T-helper 17 cell (primary cell): ENCODE measurements at regions not wholly inside any gene's neighbourhood (a gene's known extent, or its start where the extent isn't known, plus 50 kb on each side); places are given as distances from the start of the nearest gene placed in this dataset.

Source experiments
- ATAC-seq: fragments of 150-1000 bp; cut with Tn5 transposase; 2 replicates; pipeline ENCODE4 v1.10.0; 2021; ENCODE audit warnings: mild to moderate bottlenecking, moderate library complexity
- DNase-seq, 3 donors: peaks; one replicate each; pipeline versions ENCODE4 v3.0.0 to v3.0.0-alpha.2; 2020 to 2021
- H3K9me3 ChIP-seq: one replicate; pipeline ENCODE4 v1.7.0; 2013; ENCODE audit warnings: low read length, mild to moderate bottlenecking; ENCODE audit not compliant: control insufficient read depth, poor library complexity, severe bottlenecking
- H3K27ac Mint-ChIP-seq: one replicate; pipeline ENCODE4 v1.8.0; 2022; ENCODE audit warnings: mild to moderate bottlenecking, moderate library complexity, mixed read lengths
- H3K27me3 Mint-ChIP-seq: one replicate; pipeline ENCODE4 v1.8.0; 2022; ENCODE audit warnings: mixed read lengths
- H3K36me3 Mint-ChIP-seq: one replicate; pipeline ENCODE4 v1.8.0; 2022; ENCODE audit warnings: low read depth, mixed read lengths
- H3K4me1 Mint-ChIP-seq: one replicate; pipeline ENCODE4 v1.8.0; 2022; ENCODE audit warnings: mild to moderate bottlenecking, mixed read lengths
- H3K4me3 Mint-ChIP-seq: one replicate; pipeline ENCODE4 v1.8.0; 2022; ENCODE audit warnings: mild to moderate bottlenecking, moderate library complexity, mixed read lengths

GRCh38 chrX:120769576-120770341 is 105.9 kb downstream of the CT47B1 start:
- Mint-ChIP-seq H3K27ac (no peak overlapping the region), H3K27me3 (no peaks in the 10 kb centered on the region), H3K4me1 (peaks cover 2% of the 10 kb centered on the region), H3K4me3 (no peak overlapping the region), H3K36me3 (no peaks in the 10 kb centered on the region)
- ATAC-seq = no peak
- DNase-seq = no peak
- no peaks in the 10 kb centered on the region for H3K9me3 ChIP-seq

GRCh38 chrX:120768681-120769080 is 107.0 kb downstream of the CT47B1 start:
- H3K27ac Mint-ChIP-seq = no peak overlapping the region
- H3K9me3 ChIP-seq = no peaks in the 10 kb centered on the region
- no peak for DNase-seq
- H3K4me3 Mint-ChIP-seq = no peak overlapping the region
- no peaks in the 10 kb centered on the region for H3K36me3 Mint-ChIP-seq
- peaks cover 2% of the 10 kb centered on the region for H3K4me1 Mint-ChIP-seq
- no peak for ATAC-seq
- no peaks in the 10 kb centered on the region for H3K27me3 Mint-ChIP-seq

- Mint-ChIP-seq H3K27ac (no peak overlapping the region), H3K27me3 (no peaks in the 10 kb centered on the region), H3K4me1 (no peaks in the 10 kb centered on the region), H3K36me3 (no peaks in the 10 kb centered on the region), H3K4me3 (no peak overlapping the region)
- DNase-seq (no peak), ATAC-seq (no peak)
- H3K9me3 ChIP-seq = no peaks in the 10 kb centered on the region
Observed at GRCh38 chrX:120768254-120768653, 107.4 kb downstream of the CT47B1 start.

- DNase-seq = no peak
- H3K27me3 Mint-ChIP-seq = no peaks in the 10 kb centered on the region
- no peaks in the 10 kb centered on the region for H3K9me3 ChIP-seq
- no peak for ATAC-seq
- H3K27ac Mint-ChIP-seq = no peak overlapping the region
- no peaks in the 10 kb centered on the region for H3K36me3 Mint-ChIP-seq
- H3K4me1 Mint-ChIP-seq = no peaks in the 10 kb centered on the region
- H3K4me3 Mint-ChIP-seq = no peak overlapping the region
Observed at GRCh38 chrX:120763269-120763668, 112.4 kb downstream of the CT47B1 start.

- H3K4me1 Mint-ChIP-seq = no peaks in the 10 kb centered on the region
Observed at GRCh38 chrX:120761810-120762209, 113.9 kb downstream of the CT47B1 start.

GRCh38 chrX:120759685-120760084 is 116.0 kb downstream of the CT47B1 start:
- H3K9me3 ChIP-seq = no peaks in the 10 kb centered on the region
- ATAC-seq (no peak), DNase-seq (no peak)
- H3K27ac Mint-ChIP-seq = no peak overlapping the region
- H3K4me3 Mint-ChIP-seq = no peak overlapping the region
- peaks cover 2% of the 10 kb centered on the region for H3K4me1 Mint-ChIP-seq
- peaks cover 2% of the 10 kb centered on the region for H3K27me3 Mint-ChIP-seq
- H3K36me3 Mint-ChIP-seq = no peaks in the 10 kb centered on the region

More at GRCh38 chrX:120761810-120762209, 113.9 kb downstream of the CT47B1 start:
- no peak overlapping the region for H3K4me3 Mint-ChIP-seq
- no peaks in the 10 kb centered on the region for H3K27me3 Mint-ChIP-seq
- no peak for ATAC-seq
- DNase-seq = no peak
- H3K36me3 Mint-ChIP-seq = no peaks in the 10 kb centered on the region
- no peak overlapping the region for H3K27ac Mint-ChIP-seq
- no peaks in the 10 kb centered on the region for H3K9me3 ChIP-seq

- Mint-ChIP-seq H3K27ac (no peak overlapping the region), H3K4me3 (peak overlapping the region; percentile 15), H3K27me3 (peaks cover 7% of the 10 kb centered on the region), H3K36me3 (peaks cover 2% of the 10 kb centered on the region), H3K4me1 (peaks cover 12% of the 10 kb centered on the region)
- H3K9me3 ChIP-seq = no peaks in the 10 kb centered on the region
- peak; percentile 46 for ATAC-seq
- DNase-seq = no peak
Observed at GRCh38 chrX:120755066-120755846, 120.4 kb downstream of the CT47B1 start.

GRCh38 chrX:120753413-120754251 is 122.0 kb downstream of the CT47B1 start:
- peaks cover 15% of the 10 kb centered on the region for H3K4me1 Mint-ChIP-seq

GRCh38 chrX:120752431-120753082 is 122.7 kb upstream of the C1GALT1C1 start:
- Mint-ChIP-seq H3K27ac (no peak overlapping the region), H3K36me3 (peaks cover 2% of the 10 kb centered on the region), H3K4me3 (no peak overlapping the region), H3K4me1 (peaks cover 15% of the 10 kb centered on the region), H3K27me3 (peaks cover 7% of the 10 kb centered on the region)
- DNase-seq (no peak), ATAC-seq (no peak)
- H3K9me3 ChIP-seq = no peaks in the 10 kb centered on the region

More at GRCh38 chrX:120753413-120754251, 122.0 kb downstream of the CT47B1 start:
- Mint-ChIP-seq H3K27ac (peak overlapping the region; percentile 57), H3K36me3 (peaks cover 2% of the 10 kb centered on the region), H3K4me3 (no peak overlapping the region), H3K27me3 (peaks cover 7% of the 10 kb centered on the region)
- DNase-seq (no peak), ATAC-seq (no peak)
- no peaks in the 10 kb centered on the region for H3K9me3 ChIP-seq

GRCh38 chrX:120751683-120752082 is 121.8 kb upstream of the C1GALT1C1 start:
- no peak overlapping the region for H3K4me3 Mint-ChIP-seq
- H3K4me1 Mint-ChIP-seq = peaks cover 15% of the 10 kb centered on the region
- H3K27me3 Mint-ChIP-seq = peaks cover 7% of the 10 kb centered on the region
- no peaks in the 10 kb centered on the region for H3K9me3 ChIP-seq
- H3K27ac Mint-ChIP-seq = no peak overlapping the region
- H3K36me3 Mint-ChIP-seq = peaks cover 2% of the 10 kb centered on the region
- DNase-seq (no peak), ATAC-seq (no peak)

- DNase-seq = no peak
- no peak overlapping the region for H3K27ac Mint-ChIP-seq
- no peak overlapping the region for H3K4me3 Mint-ChIP-seq
- ATAC-seq = no peak
- peaks cover 7% of the 10 kb centered on the region for H3K27me3 Mint-ChIP-seq
- H3K4me1 Mint-ChIP-seq = peaks cover 15% of the 10 kb centered on the region
- peaks cover 2% of the 10 kb centered on the region for H3K36me3 Mint-ChIP-seq
- H3K9me3 ChIP-seq = no peaks in the 10 kb centered on the region
Observed at GRCh38 chrX:120750381-120750780, 120.5 kb upstream of the C1GALT1C1 start.

- no peaks in the 10 kb centered on the region for H3K9me3 ChIP-seq
- H3K27me3 Mint-ChIP-seq = peaks cover under 1% of the 10 kb centered on the region
- ATAC-seq (peak; percentile 44), DNase-seq (no peak)
- no peak overlapping the region for H3K27ac Mint-ChIP-seq
- H3K36me3 Mint-ChIP-seq = no peaks in the 10 kb centered on the region
- H3K4me1 Mint-ChIP-seq = peaks cover 10% of the 10 kb centered on the region
- H3K4me3 Mint-ChIP-seq = no peak overlapping the region
Observed at GRCh38 chrX:120749141-120749846, 119.4 kb upstream of the C1GALT1C1 start.
